H1 (cell line): ENCODE measurements at regions not wholly inside any gene's neighbourhood (a gene's known extent, or its start where the extent isn't known, plus 50 kb on each side); places are given as distances from the start of the nearest gene placed in this dataset.

Source experiments
- PHF8 ChIP-seq: fragments of 200-600 bp; sonication (generic); conservative IDR thresholded peaks from 2 replicates; pipeline ENCODE4 v1.7.1; 2012; ENCODE audit warnings: low read depth, mild to moderate bottlenecking, inconsistent platforms, low read length, moderate library complexity
- TF ChIP-seq, protein P1 (sequence below): fragments of 300-600 bp; sonication (generic); IDR thresholded peaks from 2 replicates; pipeline ENCODE4 v1.7.1; 2012; ENCODE audit warnings: low read length, moderate library complexity, mild to moderate bottlenecking, inconsistent platforms; ENCODE audit not compliant: insufficient replicate concordance

DNA sequence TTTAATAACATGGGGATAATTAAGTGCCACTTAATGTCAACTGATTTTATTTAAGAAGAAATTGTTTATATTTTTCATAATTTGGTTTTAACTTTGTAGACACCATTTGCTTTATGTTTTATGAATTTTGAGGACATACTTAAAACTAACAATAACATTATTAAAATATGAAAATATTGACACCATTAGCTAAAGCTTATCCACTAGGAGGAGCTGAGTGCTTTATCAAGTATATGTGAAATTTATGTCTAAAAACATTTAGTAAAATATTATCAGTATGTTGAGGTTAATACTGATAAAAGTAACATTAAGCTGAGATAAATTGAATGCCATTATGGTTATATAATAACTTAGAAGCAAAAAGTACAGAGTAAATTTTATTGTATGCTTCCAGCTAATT is 622.1 kb downstream of the ARL4A start (continued):
- TF ChIP-seq, protein P1, sequence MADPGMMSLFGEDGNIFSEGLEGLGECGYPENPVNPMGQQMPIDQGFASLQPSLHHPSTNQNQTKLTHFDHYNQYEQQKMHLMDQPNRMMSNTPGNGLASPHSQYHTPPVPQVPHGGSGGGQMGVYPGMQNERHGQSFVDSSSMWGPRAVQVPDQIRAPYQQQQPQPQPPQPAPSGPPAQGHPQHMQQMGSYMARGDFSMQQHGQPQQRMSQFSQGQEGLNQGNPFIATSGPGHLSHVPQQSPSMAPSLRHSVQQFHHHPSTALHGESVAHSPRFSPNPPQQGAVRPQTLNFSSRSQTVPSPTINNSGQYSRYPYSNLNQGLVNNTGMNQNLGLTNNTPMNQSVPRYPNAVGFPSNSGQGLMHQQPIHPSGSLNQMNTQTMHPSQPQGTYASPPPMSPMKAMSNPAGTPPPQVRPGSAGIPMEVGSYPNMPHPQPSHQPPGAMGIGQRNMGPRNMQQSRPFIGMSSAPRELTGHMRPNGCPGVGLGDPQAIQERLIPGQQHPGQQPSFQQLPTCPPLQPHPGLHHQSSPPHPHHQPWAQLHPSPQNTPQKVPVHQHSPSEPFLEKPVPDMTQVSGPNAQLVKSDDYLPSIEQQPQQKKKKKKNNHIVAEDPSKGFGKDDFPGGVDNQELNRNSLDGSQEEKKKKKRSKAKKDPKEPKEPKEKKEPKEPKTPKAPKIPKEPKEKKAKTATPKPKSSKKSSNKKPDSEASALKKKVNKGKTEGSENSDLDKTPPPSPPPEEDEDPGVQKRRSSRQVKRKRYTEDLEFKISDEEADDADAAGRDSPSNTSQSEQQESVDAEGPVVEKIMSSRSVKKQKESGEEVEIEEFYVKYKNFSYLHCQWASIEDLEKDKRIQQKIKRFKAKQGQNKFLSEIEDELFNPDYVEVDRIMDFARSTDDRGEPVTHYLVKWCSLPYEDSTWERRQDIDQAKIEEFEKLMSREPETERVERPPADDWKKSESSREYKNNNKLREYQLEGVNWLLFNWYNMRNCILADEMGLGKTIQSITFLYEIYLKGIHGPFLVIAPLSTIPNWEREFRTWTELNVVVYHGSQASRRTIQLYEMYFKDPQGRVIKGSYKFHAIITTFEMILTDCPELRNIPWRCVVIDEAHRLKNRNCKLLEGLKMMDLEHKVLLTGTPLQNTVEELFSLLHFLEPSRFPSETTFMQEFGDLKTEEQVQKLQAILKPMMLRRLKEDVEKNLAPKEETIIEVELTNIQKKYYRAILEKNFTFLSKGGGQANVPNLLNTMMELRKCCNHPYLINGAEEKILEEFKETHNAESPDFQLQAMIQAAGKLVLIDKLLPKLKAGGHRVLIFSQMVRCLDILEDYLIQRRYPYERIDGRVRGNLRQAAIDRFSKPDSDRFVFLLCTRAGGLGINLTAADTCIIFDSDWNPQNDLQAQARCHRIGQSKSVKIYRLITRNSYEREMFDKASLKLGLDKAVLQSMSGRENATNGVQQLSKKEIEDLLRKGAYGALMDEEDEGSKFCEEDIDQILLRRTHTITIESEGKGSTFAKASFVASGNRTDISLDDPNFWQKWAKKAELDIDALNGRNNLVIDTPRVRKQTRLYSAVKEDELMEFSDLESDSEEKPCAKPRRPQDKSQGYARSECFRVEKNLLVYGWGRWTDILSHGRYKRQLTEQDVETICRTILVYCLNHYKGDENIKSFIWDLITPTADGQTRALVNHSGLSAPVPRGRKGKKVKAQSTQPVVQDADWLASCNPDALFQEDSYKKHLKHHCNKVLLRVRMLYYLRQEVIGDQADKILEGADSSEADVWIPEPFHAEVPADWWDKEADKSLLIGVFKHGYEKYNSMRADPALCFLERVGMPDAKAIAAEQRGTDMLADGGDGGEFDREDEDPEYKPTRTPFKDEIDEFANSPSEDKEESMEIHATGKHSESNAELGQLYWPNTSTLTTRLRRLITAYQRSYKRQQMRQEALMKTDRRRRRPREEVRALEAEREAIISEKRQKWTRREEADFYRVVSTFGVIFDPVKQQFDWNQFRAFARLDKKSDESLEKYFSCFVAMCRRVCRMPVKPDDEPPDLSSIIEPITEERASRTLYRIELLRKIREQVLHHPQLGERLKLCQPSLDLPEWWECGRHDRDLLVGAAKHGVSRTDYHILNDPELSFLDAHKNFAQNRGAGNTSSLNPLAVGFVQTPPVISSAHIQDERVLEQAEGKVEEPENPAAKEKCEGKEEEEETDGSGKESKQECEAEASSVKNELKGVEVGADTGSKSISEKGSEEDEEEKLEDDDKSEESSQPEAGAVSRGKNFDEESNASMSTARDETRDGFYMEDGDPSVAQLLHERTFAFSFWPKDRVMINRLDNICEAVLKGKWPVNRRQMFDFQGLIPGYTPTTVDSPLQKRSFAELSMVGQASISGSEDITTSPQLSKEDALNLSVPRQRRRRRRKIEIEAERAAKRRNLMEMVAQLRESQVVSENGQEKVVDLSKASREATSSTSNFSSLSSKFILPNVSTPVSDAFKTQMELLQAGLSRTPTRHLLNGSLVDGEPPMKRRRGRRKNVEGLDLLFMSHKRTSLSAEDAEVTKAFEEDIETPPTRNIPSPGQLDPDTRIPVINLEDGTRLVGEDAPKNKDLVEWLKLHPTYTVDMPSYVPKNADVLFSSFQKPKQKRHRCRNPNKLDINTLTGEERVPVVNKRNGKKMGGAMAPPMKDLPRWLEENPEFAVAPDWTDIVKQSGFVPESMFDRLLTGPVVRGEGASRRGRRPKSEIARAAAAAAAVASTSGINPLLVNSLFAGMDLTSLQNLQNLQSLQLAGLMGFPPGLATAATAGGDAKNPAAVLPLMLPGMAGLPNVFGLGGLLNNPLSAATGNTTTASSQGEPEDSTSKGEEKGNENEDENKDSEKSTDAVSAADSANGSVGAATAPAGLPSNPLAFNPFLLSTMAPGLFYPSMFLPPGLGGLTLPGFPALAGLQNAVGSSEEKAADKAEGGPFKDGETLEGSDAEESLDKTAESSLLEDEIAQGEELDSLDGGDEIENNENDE = no peak
- no peak for TF ChIP-seq PHF8
